ENCODE measurements at regions not wholly inside any gene's neighbourhood (a gene's known extent, or its start where the extent isn't known, plus 50 kb on each side); places are given as distances from the start of the nearest gene placed in this dataset.

DNA sequence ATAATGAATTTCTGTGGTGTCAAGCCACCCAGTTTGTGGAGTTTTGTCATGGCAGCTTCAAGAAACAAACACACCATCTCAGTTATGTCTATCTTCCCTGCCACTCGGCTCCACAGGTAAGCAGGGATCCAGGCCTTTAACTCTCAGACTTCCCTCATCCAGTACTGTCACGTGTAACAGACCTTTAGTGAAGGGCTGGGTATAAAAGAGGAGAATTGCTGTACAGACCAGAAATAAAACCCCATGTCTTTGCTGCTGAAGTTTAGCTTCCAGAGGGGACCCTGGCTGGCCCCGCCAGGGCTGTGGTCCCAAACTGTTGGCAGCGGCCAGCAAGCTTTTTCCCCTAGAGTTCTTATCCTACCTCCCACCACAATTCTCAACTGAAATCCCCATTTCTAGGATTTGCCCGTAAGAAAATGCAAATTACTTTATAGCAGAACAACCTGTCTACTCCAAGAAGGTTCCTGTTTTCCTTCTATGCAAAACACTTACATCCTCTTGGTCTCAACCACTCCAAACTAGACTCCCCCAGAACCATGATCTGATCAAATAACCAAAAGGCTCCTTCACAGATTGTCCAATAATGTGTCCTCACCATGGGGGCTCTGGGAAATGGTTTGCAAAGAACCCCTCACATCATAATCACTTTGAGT lies 438.0 kb upstream of the ID2 start:
- Histone ChIP-seq H3K36me3 (ENCODE audit: control insufficient read depth, insufficient read depth, low read length) (no peaks in the 10 kb centered on the region), H3K79me2 (no peaks in the 10 kb centered on the region), H2AFZ (no peak overlapping the region), H3K4me1 (no peaks in the 10 kb centered on the region), H3K27ac (no peak overlapping the region), H3K9ac (no peak overlapping the region), H3K27me3 (ENCODE audit: control insufficient read depth, insufficient read depth, low read length) (no peaks in the 10 kb centered on the region), H3K4me3 (ENCODE audit: low read depth, low read length) (no peak overlapping the region), H3K9me3 (ENCODE audit: control insufficient read depth, low read length) (no peaks in the 10 kb centered on the region), H3K4me2 (ENCODE audit: low read length) (no peak overlapping the region)
- TF ChIP-seq, protein P1, sequence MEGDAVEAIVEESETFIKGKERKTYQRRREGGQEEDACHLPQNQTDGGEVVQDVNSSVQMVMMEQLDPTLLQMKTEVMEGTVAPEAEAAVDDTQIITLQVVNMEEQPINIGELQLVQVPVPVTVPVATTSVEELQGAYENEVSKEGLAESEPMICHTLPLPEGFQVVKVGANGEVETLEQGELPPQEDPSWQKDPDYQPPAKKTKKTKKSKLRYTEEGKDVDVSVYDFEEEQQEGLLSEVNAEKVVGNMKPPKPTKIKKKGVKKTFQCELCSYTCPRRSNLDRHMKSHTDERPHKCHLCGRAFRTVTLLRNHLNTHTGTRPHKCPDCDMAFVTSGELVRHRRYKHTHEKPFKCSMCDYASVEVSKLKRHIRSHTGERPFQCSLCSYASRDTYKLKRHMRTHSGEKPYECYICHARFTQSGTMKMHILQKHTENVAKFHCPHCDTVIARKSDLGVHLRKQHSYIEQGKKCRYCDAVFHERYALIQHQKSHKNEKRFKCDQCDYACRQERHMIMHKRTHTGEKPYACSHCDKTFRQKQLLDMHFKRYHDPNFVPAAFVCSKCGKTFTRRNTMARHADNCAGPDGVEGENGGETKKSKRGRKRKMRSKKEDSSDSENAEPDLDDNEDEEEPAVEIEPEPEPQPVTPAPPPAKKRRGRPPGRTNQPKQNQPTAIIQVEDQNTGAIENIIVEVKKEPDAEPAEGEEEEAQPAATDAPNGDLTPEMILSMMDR (IDR thresholded peaks at IDR 0.05), result no peak

DNA sequence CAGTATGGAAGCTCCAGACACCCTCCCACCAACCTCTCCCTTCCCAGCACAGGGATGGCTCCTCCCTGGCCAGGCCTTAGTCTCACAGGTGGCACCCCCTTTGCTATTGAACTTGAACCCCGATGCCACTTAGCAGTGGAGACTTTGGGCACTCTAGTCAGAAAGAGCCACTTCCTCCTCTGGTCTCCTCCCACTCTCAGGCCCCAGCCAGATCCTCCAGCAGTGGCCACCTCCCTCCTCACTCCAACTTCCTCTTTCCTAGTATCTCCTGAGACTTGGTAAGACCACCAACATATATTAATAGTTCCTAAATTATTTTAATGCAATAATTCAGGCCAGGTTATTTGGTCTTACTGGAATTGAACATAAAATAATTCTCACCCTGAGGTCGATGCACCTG lies 437.2 kb upstream of the ID2 start:
- H3K27me3 ChIP-seq (ENCODE audit: control insufficient read depth, insufficient read depth, low read length), result no peaks in the 10 kb centered on the region
- TF ChIP-seq, protein P1 (IDR thresholded peaks at IDR 0.05), result no peak

GRCh38 chr2:8246137-8246536 lies 435.7 kb upstream of the ID2 start:
- Histone ChIP-seq H3K36me3 (ENCODE audit: control insufficient read depth, insufficient read depth, low read length) (no peaks in the 10 kb centered on the region), H3K4me2 (ENCODE audit: low read length) (no peak overlapping the region)
- TF ChIP-seq, protein P1 (IDR thresholded peaks at IDR 0.05), result no peak

More for the DNA sequence above, 437.2 kb upstream of the ID2 start:
- Histone ChIP-seq H3K27ac (no peak overlapping the region), H3K9ac (no peak overlapping the region), H3K4me2 (ENCODE audit: low read length) (no peak overlapping the region), H3K36me3 (ENCODE audit: control insufficient read depth, insufficient read depth, low read length) (no peaks in the 10 kb centered on the region), H3K4me1 (no peaks in the 10 kb centered on the region), H3K4me3 (ENCODE audit: low read depth, low read length) (no peak overlapping the region), H3K79me2 (no peaks in the 10 kb centered on the region), H3K9me3 (ENCODE audit: control insufficient read depth, low read length) (no peaks in the 10 kb centered on the region), H2AFZ (no peak overlapping the region)

DNA sequence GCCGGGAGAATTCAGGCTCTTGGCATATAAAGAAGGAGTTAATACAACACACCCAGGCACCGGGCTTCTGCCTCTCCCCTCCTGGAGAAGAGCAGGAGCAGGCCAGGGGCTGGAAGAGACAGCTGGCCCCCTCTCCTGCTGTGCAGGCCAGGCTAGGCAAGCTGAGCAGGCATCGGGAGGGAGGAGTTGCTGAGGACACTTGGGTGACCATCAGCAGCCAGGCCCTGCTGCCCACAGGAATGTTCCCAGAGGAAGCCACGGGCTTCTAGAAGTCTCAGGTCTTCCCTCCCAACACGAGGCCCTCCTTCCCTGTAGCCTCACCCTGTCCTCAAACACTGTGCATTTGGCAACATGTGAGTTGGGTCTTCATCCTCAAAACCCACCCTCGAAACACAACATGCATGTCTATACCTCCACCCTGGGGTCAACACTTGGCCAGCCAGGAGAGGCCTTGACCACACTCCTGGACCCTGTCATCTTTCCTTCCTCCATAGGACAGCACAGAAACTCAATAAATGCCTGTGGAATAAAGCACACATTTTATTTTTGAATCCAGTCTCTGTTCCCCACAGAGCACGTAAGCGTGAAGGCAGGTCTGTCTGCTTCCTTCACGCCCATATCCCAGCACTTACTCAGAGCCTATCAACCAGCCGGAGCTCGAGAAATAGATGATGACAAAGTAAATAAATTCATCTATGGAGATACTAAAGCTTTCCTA lies 433.8 kb upstream of the ID2 start:
- Histone ChIP-seq H3K4me3 (ENCODE audit: low read depth, low read length) (no peak overlapping the region), H3K27me3 (ENCODE audit: control insufficient read depth, insufficient read depth, low read length) (no peaks in the 10 kb centered on the region), H3K9ac (no peak overlapping the region), H3K4me1 (no peaks in the 10 kb centered on the region), H2AFZ (no peak overlapping the region), H3K79me2 (no peaks in the 10 kb centered on the region), H3K4me2 (ENCODE audit: low read length) (no peak overlapping the region), H3K36me3 (ENCODE audit: control insufficient read depth, insufficient read depth, low read length) (no peaks in the 10 kb centered on the region), H3K9me3 (ENCODE audit: control insufficient read depth, low read length) (no peaks in the 10 kb centered on the region), H3K27ac (no peak overlapping the region)
- TF ChIP-seq, protein P1 (IDR thresholded peaks at IDR 0.05), result no peak

More at GRCh38 chr2:8246137-8246536, 435.7 kb upstream of the ID2 start:
- Histone ChIP-seq H3K79me2 (no peaks in the 10 kb centered on the region), H2AFZ (no peak overlapping the region), H3K4me3 (ENCODE audit: low read depth, low read length) (no peak overlapping the region), H3K4me1 (no peaks in the 10 kb centered on the region), H3K9ac (no peak overlapping the region), H3K27ac (no peak overlapping the region), H3K27me3 (ENCODE audit: control insufficient read depth, insufficient read depth, low read length) (no peaks in the 10 kb centered on the region), H3K9me3 (ENCODE audit: control insufficient read depth, low read length) (no peaks in the 10 kb centered on the region)

DNA sequence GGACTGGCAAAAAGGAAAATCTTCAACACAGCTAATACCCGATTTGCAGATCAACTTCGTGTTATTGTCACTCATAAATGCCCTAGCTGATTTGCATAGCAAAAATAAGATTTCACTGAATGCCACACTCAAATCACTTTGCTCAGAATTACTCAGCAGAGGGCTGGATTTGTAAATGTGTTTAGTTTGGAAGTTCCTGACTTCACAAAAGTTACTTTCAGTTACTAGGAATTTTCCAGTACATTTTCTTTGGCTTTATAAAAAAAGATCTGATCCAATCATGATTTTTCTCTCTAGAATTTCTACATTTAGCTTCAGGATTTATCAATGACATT lies 433.3 kb upstream of the ID2 start:
- H2AFZ ChIP-seq, result no peak overlapping the region
- H3K27ac ChIP-seq, result no peak overlapping the region
- TF ChIP-seq, protein P1 (IDR thresholded peaks at IDR 0.05), result no peak

More for the DNA sequence above, 433.3 kb upstream of the ID2 start:
- Histone ChIP-seq H3K4me2 (ENCODE audit: low read length) (no peak overlapping the region), H3K9ac (no peak overlapping the region), H3K4me1 (peaks cover 5% of the 10 kb centered on the region), H3K27me3 (ENCODE audit: control insufficient read depth, insufficient read depth, low read length) (no peaks in the 10 kb centered on the region), H3K36me3 (ENCODE audit: control insufficient read depth, insufficient read depth, low read length) (no peaks in the 10 kb centered on the region), H3K79me2 (no peaks in the 10 kb centered on the region), H3K9me3 (ENCODE audit: control insufficient read depth, low read length) (no peaks in the 10 kb centered on the region), H3K4me3 (ENCODE audit: low read depth, low read length) (no peak overlapping the region)

All from parathyroid adenoma (tissue), 2 donors.